ENCODE measurements at regions not wholly inside any gene's neighbourhood (a gene's known extent, or its start where the extent isn't known, plus 50 kb on each side); places are given as distances from the start of the nearest gene placed in this dataset.

- H3K9me2 ChIP-seq (ENCODE audit: insufficient read depth, low read length), result no peaks in the 10 kb centered on the region
- H3F3A ChIP-seq (ENCODE audit: insufficient read depth, low read length, poor library complexity, severe bottlenecking), result no peaks in the 10 kb centered on the region
These were observed 157.4 kb downstream of the MZT1 start for GRCh38 chr13:72570019-72570418.

GRCh38 chr13:72567566-72567965, 159.9 kb downstream of the MZT1 start:
- H2AFZ ChIP-seq (ENCODE audit: low read depth, low read length), result no peak overlapping the region
- TF ChIP-seq, protein P1, sequence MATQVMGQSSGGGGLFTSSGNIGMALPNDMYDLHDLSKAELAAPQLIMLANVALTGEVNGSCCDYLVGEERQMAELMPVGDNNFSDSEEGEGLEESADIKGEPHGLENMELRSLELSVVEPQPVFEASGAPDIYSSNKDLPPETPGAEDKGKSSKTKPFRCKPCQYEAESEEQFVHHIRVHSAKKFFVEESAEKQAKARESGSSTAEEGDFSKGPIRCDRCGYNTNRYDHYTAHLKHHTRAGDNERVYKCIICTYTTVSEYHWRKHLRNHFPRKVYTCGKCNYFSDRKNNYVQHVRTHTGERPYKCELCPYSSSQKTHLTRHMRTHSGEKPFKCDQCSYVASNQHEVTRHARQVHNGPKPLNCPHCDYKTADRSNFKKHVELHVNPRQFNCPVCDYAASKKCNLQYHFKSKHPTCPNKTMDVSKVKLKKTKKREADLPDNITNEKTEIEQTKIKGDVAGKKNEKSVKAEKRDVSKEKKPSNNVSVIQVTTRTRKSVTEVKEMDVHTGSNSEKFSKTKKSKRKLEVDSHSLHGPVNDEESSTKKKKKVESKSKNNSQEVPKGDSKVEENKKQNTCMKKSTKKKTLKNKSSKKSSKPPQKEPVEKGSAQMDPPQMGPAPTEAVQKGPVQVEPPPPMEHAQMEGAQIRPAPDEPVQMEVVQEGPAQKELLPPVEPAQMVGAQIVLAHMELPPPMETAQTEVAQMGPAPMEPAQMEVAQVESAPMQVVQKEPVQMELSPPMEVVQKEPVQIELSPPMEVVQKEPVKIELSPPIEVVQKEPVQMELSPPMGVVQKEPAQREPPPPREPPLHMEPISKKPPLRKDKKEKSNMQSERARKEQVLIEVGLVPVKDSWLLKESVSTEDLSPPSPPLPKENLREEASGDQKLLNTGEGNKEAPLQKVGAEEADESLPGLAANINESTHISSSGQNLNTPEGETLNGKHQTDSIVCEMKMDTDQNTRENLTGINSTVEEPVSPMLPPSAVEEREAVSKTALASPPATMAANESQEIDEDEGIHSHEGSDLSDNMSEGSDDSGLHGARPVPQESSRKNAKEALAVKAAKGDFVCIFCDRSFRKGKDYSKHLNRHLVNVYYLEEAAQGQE (IDR thresholded peaks at IDR 0.05; ENCODE audit: borderline replicate concordance), result no peak
- TF ChIP-seq TAF1 (IDR thresholded peaks at IDR 0.05; ENCODE audit: low read depth), result no peak
- no peak for TF ChIP-seq CTCF (IDR thresholded peaks at IDR 0.05; ENCODE audit: poor library complexity, severe bottlenecking)
- TF ChIP-seq EP300 (conservative IDR thresholded peaks at IDR 0.05; ENCODE audit: poor library complexity, severe bottlenecking), result no peak
- TF ChIP-seq RAD21 (conservative IDR thresholded peaks at IDR 0.05), result no peak
- no peak for TF ChIP-seq EZH2 (IDR thresholded peaks at IDR 0.05; ENCODE audit: borderline replicate concordance, insufficient read depth, low read length, poor library complexity, severe bottlenecking)
- no peak for TF ChIP-seq POLR2AphosphoS5 (IDR thresholded peaks at IDR 0.05)
- TF ChIP-seq SMC3 (conservative IDR thresholded peaks at IDR 0.05; ENCODE audit: poor library complexity), result no peak
- TF ChIP-seq MXI1 (conservative IDR thresholded peaks at IDR 0.05; ENCODE audit: poor library complexity, severe bottlenecking), result no peak
- H3K4me3 ChIP-seq (ENCODE audit: low read length), result no peak overlapping the region
- H3F3A ChIP-seq (ENCODE audit: insufficient read depth, low read length, poor library complexity, severe bottlenecking), result no peaks in the 10 kb centered on the region
- H3K9me2 ChIP-seq (ENCODE audit: insufficient read depth, low read length), result no peaks in the 10 kb centered on the region
- H3K27me3 ChIP-seq (ENCODE audit: insufficient read depth, low read depth, low read length), result no peaks in the 10 kb centered on the region
- H3K79me2 ChIP-seq (replicated peaks; ENCODE audit: insufficient read depth, low read length), result no peaks in the 10 kb centered on the region
- H3K9me3 ChIP-seq (ENCODE audit: low read length), result no peaks in the 10 kb centered on the region
- H3K4me2 ChIP-seq (ENCODE audit: low read length), result no peak overlapping the region
- H3K9ac ChIP-seq (ENCODE audit: low read length), result no peak overlapping the region
- no peak overlapping the region for H3K27ac ChIP-seq (ENCODE audit: low read length)
- H4K20me1 ChIP-seq (ENCODE audit: insufficient read depth), result no peaks in the 10 kb centered on the region
- H3K36me3 ChIP-seq (ENCODE audit: insufficient read depth, low read length), result no peaks in the 10 kb centered on the region

More at GRCh38 chr13:72570019-72570418, 157.4 kb downstream of the MZT1 start:
- no peak overlapping the region for H2AFZ ChIP-seq (ENCODE audit: low read depth, low read length)
- H3K27ac ChIP-seq (ENCODE audit: low read length), result no peak overlapping the region
- H3K36me3 ChIP-seq (ENCODE audit: insufficient read depth, low read length), result no peaks in the 10 kb centered on the region
- no peak overlapping the region for H3K9ac ChIP-seq (ENCODE audit: low read length)
- no peaks in the 10 kb centered on the region for H4K20me1 ChIP-seq (ENCODE audit: insufficient read depth)
- no peak for TF ChIP-seq EZH2 (IDR thresholded peaks at IDR 0.05; ENCODE audit: borderline replicate concordance, insufficient read depth, low read length, poor library complexity, severe bottlenecking)
- no peak for TF ChIP-seq CTCF (IDR thresholded peaks at IDR 0.05; ENCODE audit: poor library complexity, severe bottlenecking)
- no peak for TF ChIP-seq TAF1 (IDR thresholded peaks at IDR 0.05; ENCODE audit: low read depth)
- TF ChIP-seq EP300 (conservative IDR thresholded peaks at IDR 0.05; ENCODE audit: poor library complexity, severe bottlenecking), result no peak
- TF ChIP-seq RAD21 (conservative IDR thresholded peaks at IDR 0.05), result no peak
- TF ChIP-seq MXI1 (conservative IDR thresholded peaks at IDR 0.05; ENCODE audit: poor library complexity, severe bottlenecking), result no peak
- no peak for TF ChIP-seq SMC3 (conservative IDR thresholded peaks at IDR 0.05; ENCODE audit: poor library complexity)
- TF ChIP-seq, protein P1 (IDR thresholded peaks at IDR 0.05; ENCODE audit: borderline replicate concordance), result no peak
- no peak for TF ChIP-seq POLR2AphosphoS5 (IDR thresholded peaks at IDR 0.05)
- H3K9me3 ChIP-seq (ENCODE audit: low read length), result no peaks in the 10 kb centered on the region
- no peak overlapping the region for H3K4me2 ChIP-seq (ENCODE audit: low read length)
- H3K27me3 ChIP-seq (ENCODE audit: insufficient read depth, low read depth, low read length), result no peaks in the 10 kb centered on the region
- H3K79me2 ChIP-seq (replicated peaks; ENCODE audit: insufficient read depth, low read length), result no peaks in the 10 kb centered on the region
- no peak overlapping the region for H3K4me3 ChIP-seq (ENCODE audit: low read length)

All from neural cell (in vitro differentiated cells).